Adipocyte (in vitro differentiated cells): ENCODE measurements at regions not wholly inside any gene's neighbourhood (a gene's known extent, or its start where the extent isn't known, plus 50 kb on each side); places are given as distances from the start of the nearest gene placed in this dataset.

Source experiments
- DNase-seq: peaks from one replicate; pipeline ENCODE4 v3.0.0-alpha.2; 2015; ENCODE audit warnings: low read depth
- H3K27me3 ChIP-seq: replicated peaks from 2 replicates; pipeline ENCODE4 v1.7.0; 2013; ENCODE audit warnings: mild to moderate bottlenecking, low read length, moderate library complexity; ENCODE audit not compliant: control insufficient read depth, insufficient read depth
- H3K36me3 ChIP-seq: 2 replicates; pipeline ENCODE4 v1.7.0; 2013; ENCODE audit warnings: low read length, mild to moderate bottlenecking, moderate library complexity; ENCODE audit not compliant: control insufficient read depth, insufficient read depth, severe bottlenecking
- H3K4me1 ChIP-seq: 2 replicates; pipeline ENCODE4 v1.7.0; 2013; ENCODE audit warnings: mild to moderate bottlenecking, low read length, moderate library complexity; ENCODE audit not compliant: control insufficient read depth, insufficient read depth
- H3K4me3 ChIP-seq: 2 replicates; pipeline ENCODE4 v1.7.0; 2013; ENCODE audit warnings: mild to moderate bottlenecking, low read length, moderate library complexity
- H3K9ac ChIP-seq: 2 replicates; pipeline ENCODE4 v1.7.0; 2013; ENCODE audit warnings: mild to moderate bottlenecking, low read length, moderate library complexity
- H3K9me3 ChIP-seq: 2 replicates; pipeline ENCODE4 v1.7.0; 2013; ENCODE audit warnings: mild to moderate bottlenecking, low read length, moderate library complexity; ENCODE audit not compliant: control insufficient read depth

GRCh38 chr4:189060104-189060503 lies 880.6 kb upstream of the FRG1 start:
- Histone ChIP-seq H3K27me3 (peaks cover 81% of the 10 kb centered on the region), H3K9ac (no peak overlapping the region), H3K36me3 (no peaks in the 10 kb centered on the region), H3K4me3 (no peak overlapping the region), H3K9me3 (peaks cover 36% of the 10 kb centered on the region), H3K4me1 (peaks cover 6% of the 10 kb centered on the region)
- peak; percentile 3 for DNase-seq

GRCh38 chr4:189062047-189062820 lies 878.4 kb upstream of the FRG1 start:
- Histone ChIP-seq H3K27me3 (peaks cover 80% of the 10 kb centered on the region), H3K9me3 (peaks cover 42% of the 10 kb centered on the region), H3K4me3 (no peak overlapping the region), H3K36me3 (no peaks in the 10 kb centered on the region), H3K4me1 (peaks cover 6% of the 10 kb centered on the region), H3K9ac (no peak overlapping the region)
- DNase-seq = no peak

DNA sequence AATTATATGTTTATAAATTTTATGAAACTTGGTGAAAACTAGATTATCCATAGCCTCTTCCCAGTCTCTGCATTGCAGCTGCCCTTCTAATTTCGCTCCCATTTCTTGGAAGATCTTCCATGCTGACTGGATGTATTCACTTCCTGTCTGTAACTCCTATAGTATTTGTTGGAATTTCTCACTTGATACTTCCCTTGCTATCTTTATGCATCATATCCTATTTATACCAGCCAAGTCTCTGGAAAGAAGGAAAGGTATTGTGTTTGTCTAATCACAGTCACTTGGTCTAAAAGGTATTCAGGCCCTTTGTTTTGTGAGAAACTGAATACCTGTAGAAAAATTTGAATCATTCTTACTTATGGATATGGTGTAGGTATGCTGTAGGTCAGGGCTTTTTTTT lies 870.9 kb upstream of the FRG1 start:
- no peaks in the 10 kb centered on the region for H3K36me3 ChIP-seq
- peaks cover 91% of the 10 kb centered on the region for H3K27me3 ChIP-seq
- no peaks in the 10 kb centered on the region for H3K4me1 ChIP-seq
- H3K4me3 ChIP-seq = no peak overlapping the region
- H3K9me3 ChIP-seq = peaks cover 17% of the 10 kb centered on the region
- DNase-seq = no peak
- H3K9ac ChIP-seq = no peak overlapping the region

GRCh38 chr4:189071241-189071640 lies 869.4 kb upstream of the FRG1 start:
- DNase-seq = no peak
- no peaks in the 10 kb centered on the region for H3K36me3 ChIP-seq
- H3K4me3 ChIP-seq = no peak overlapping the region
- H3K4me1 ChIP-seq = no peaks in the 10 kb centered on the region
- H3K27me3 ChIP-seq = peaks cover 78% of the 10 kb centered on the region
- H3K9ac ChIP-seq = no peak overlapping the region
- peaks cover 17% of the 10 kb centered on the region for H3K9me3 ChIP-seq

DNA sequence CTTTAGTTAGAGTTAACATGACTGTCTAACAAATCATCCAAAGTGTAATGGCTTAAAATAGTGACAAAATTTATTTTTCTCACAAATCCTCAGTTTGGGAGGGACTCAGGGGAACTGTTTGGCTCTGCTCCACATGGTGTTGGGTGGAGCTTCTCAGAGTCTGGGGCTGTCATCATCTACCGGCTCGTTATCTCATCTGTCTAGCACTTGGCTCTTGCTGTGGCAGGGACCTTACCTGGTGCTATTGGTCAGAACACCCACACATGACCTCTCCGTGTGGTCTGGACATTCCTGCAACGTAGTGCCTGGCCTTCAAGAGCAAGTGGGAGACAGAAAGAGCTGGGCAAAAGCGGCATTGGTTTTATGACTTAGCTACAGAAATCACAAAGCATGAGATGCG lies 866.9 kb upstream of the FRG1 start:
- Histone ChIP-seq H3K9ac (no peak overlapping the region), H3K4me3 (no peak overlapping the region), H3K9me3 (peaks cover 10% of the 10 kb centered on the region), H3K36me3 (no peaks in the 10 kb centered on the region), H3K4me1 (no peaks in the 10 kb centered on the region), H3K27me3 (peaks cover 53% of the 10 kb centered on the region)
- no peak for DNase-seq

DNA sequence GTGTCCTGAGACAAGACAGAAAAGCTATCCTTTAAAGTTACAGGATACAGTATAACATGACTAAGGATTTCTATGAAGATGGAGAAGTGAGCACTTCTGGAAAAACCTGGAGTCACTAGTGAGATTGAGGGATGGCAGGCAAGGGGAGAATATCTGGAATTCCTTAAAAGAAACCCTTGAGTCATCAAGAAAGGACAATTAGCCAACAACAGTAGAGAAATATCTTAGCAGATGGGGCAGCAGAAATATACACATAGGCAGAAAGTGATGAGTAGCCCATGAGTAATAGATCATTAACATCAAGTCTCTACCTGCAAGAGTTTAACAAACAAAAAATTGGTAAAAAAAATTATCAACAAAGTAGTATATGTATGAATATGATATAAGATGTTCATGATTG lies 858.8 kb upstream of the FRG1 start:
- Histone ChIP-seq H3K9ac (no peak overlapping the region), H3K4me1 (no peaks in the 10 kb centered on the region), H3K27me3 (peaks cover 3% of the 10 kb centered on the region), H3K36me3 (no peaks in the 10 kb centered on the region), H3K9me3 (no peaks in the 10 kb centered on the region), H3K4me3 (no peak overlapping the region)
- no peak for DNase-seq

DNA sequence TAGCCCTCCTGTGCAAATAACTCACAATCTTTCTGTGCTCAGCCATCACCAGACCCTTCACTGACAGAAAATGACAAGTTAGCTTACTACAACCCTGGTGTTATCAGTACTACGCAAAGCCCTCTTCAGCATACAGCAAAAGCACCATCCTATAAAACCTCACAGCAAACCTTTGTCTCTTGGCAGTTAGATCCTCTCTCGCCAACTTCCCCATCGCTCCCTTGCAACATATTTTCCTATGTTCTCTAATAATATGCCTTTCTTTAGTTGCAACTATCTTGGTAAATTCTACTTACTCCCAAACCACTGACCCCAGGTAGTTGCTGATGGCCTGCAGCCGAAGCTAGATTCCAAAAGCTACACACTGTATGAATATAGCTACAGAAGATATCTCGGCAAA lies 856.9 kb upstream of the FRG1 start:
- no peak overlapping the region for H3K9ac ChIP-seq
- H3K4me3 ChIP-seq = no peak overlapping the region
- H3K36me3 ChIP-seq = no peaks in the 10 kb centered on the region
- DNase-seq = no peak
- H3K4me1 ChIP-seq = no peaks in the 10 kb centered on the region
- H3K27me3 ChIP-seq = peaks cover 3% of the 10 kb centered on the region
- H3K9me3 ChIP-seq = no peaks in the 10 kb centered on the region

GRCh38 chr4:189084671-189085070 lies 856.0 kb upstream of the FRG1 start:
- Histone ChIP-seq H3K9me3 (no peaks in the 10 kb centered on the region), H3K9ac (no peak overlapping the region), H3K4me1 (no peaks in the 10 kb centered on the region), H3K27me3 (peaks cover 3% of the 10 kb centered on the region), H3K36me3 (no peaks in the 10 kb centered on the region), H3K4me3 (no peak overlapping the region)
- no peak for DNase-seq

DNA sequence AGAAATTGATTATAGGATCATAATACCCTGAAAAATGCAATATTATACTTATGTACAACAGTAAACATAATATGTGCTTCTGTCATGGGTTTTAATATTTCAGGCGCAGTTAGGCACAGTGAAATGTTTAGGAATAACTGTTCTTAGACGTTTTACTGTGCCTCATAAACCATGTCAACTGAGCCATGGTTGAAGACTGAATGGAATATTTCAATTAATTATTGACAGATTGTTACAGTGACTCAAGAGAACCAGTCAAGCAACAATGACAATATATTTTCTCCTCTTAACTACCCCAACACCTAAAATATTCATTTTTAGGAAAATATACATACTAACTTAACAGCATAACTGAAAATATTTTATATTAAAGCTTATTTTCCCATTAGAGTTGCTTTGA lies 852.7 kb upstream of the FRG1 start:
- Histone ChIP-seq H3K9me3 (no peaks in the 10 kb centered on the region), H3K4me1 (no peaks in the 10 kb centered on the region), H3K36me3 (no peaks in the 10 kb centered on the region), H3K27me3 (peaks cover 3% of the 10 kb centered on the region), H3K4me3 (no peak overlapping the region), H3K9ac (no peak overlapping the region)
- DNase-seq = no peak

GRCh38 chr4:189088780-189089179 lies 851.9 kb upstream of the FRG1 start:
- peaks cover 3% of the 10 kb centered on the region for H3K27me3 ChIP-seq
- H3K4me1 ChIP-seq = no peaks in the 10 kb centered on the region
- DNase-seq = no peak
- no peaks in the 10 kb centered on the region for H3K36me3 ChIP-seq
- H3K9ac ChIP-seq = no peak overlapping the region
- H3K4me3 ChIP-seq = no peak overlapping the region
- no peaks in the 10 kb centered on the region for H3K9me3 ChIP-seq

DNA sequence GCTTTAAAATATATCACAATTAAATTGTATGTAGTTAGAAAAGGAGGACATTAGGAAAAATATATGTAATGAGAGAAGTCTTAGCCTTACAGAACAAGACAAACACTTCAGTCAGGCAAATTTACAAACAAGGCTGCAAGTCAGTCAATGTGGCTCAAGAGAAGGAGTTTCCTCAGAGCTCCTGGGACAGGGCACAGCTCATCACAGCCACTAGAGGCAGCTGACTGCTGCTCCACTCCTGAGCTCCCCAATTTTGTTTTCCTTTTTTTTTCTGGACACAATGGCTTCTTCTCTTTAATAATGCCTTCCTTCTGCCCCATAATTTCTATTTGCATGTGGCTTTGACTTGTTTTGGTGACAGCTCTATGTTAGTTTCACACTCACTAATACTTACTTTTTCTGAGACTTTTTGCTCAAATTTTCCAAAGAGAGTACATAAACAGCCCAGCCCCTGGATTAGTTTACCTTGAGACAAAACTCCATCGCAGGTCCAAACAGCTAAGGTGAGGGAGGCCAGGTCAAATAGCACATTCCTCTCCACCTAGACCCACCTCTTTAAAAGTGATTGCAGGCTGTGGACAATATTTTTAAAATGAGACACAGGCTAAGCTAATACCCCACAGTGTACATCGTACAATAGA lies 850.4 kb upstream of the FRG1 start:
- no peaks in the 10 kb centered on the region for H3K9me3 ChIP-seq
- H3K36me3 ChIP-seq = no peaks in the 10 kb centered on the region
- no peak overlapping the region for H3K4me3 ChIP-seq
- H3K27me3 ChIP-seq = peaks cover 3% of the 10 kb centered on the region
- H3K4me1 ChIP-seq = no peaks in the 10 kb centered on the region
- no peak overlapping the region for H3K9ac ChIP-seq
- DNase-seq = peak; percentile 52
